Lower leg skin (tissue), 4 donors: ENCODE measurements at regions not wholly inside any gene's neighbourhood (a gene's known extent, or its start where the extent isn't known, plus 50 kb on each side); places are given as distances from the start of the nearest gene placed in this dataset.
"Not testable (repeated sequence)": the region's sequence is repeated elsewhere in the genome, so short reads cannot be mapped to it uniquely, and the experiment has no call there.

ENCODE experiments used
- DNase-seq, 2 donors: peaks; one replicate each; pipeline ENCODE4 v3.0.0-alpha.2; 2019; ENCODE audit warnings: low spot score in 2 of 2
- H3K4me3 ChIP-seq: fragments of 200-600 bp; sonication (generic); 2 replicates; pipeline ENCODE4 v1.5.1; 2017; ENCODE audit warnings: mild to moderate bottlenecking, low read depth; ENCODE audit not compliant: poor library complexity, severe bottlenecking
- CTCF ChIP-seq, 3 donors: fragments of 450-650 bp; IDR thresholded peaks; one replicate each; pipeline ENCODE4 v1.5.1; 2016; ENCODE audit warnings: antibody characterized with exemption in 3 of 3, mild to moderate bottlenecking in 3 of 3, moderate library complexity in 2 of 3
- POLR2A ChIP-seq, 2 donors: fragments of 450-650 bp; IDR thresholded peaks; one replicate each; pipeline ENCODE4 v1.6.1; 2016 to 2017; ENCODE audit warnings: antibody characterized with exemption in 2 of 2, mild to moderate bottlenecking in 1 of 2, moderate library complexity in 1 of 2
- WGBS, 2 donors: methylation state at CpG; one replicate each; pipeline ENCODE4 v1.1.5; 2018; 5-methylcytosine and 5-hydroxymethylcytosine counted together
- intact Hi-C: fragments of 100-400 bp; cut with DNase I; formaldehyde crosslinking; loops from one replicate; pipeline ENCODE4 v1.15.0; 2023; ENCODE audit warnings: low total_unique reads

DNA sequence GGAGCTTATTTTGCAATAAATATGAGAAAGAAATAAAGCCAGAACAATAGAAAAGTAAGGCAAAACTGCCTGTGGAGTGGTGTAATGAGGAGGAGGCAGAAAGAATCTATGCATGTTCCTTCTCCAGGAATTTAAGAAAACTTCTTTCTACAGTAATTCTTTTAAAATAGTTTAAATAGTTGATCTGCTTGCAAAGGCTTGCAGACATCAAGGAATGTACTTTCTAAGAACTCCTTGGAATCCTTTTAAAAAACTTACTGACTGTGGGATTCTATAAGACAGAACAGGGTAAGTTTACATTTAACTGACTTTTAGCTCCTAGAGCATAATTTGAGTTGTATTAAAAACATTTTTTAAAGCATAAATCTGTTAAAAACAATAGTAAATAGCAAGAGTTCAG is 63.2 kb upstream of the ALB start:
- intact Hi-C loops: loop anchor here (10.0 kb wide), 1 partner anchor 314 kb away; no protein-coding TSS in a partner anchor
- H3K4me3 ChIP-seq: no peak overlapping the region
- TF ChIP-seq POLR2A (IDR thresholded peaks at IDR 0.05) (no peak), CTCF (IDR thresholded peaks at IDR 0.05) (no peak)
- no peak for DNase-seq

DNA sequence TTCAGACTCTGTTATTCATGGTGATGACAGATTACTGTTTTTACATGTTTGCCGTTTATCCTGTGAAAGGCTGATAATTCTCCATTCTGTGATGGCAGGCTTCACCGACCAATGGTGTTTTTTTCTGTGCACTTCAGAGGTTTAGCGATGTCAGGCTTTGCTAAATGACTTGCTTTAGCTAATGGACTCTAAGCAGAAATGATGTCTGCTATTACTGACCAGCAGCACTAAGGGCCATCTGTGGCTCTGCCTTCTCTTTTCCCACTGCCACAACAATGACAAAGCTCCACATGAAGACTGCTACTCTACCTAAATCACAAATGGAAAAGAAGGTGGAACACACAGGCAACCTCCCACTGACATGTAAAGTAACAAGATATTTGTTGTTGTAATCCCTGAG is 68.4 kb upstream of the ALB start:
- DNase-seq: no peak
- intact Hi-C loops: no loop called here
- TF ChIP-seq CTCF (IDR thresholded peaks at IDR 0.05) (no peak), POLR2A (IDR thresholded peaks at IDR 0.05) (no peak)
- H3K4me3 ChIP-seq: no peak overlapping the region
- WGBS, 2 donors: 78 to 82% methylated on average over 3 of the region's 3 CpGs

GRCh38 chr4:73332012-73332411 is 72.1 kb upstream of the ALB start:
- DNase-seq, H3K4me3 ChIP-seq, intact Hi-C loops: not testable (repeated sequence)
- 91 to 98% methylated on average over 2 of the region's 2 CpGs for WGBS, 2 donors

- intact Hi-C loops: no loop called here
- no peak overlapping the region for H3K4me3 ChIP-seq
- TF ChIP-seq POLR2A (IDR thresholded peaks at IDR 0.05) (no peak), CTCF (IDR thresholded peaks at IDR 0.05) (no peak)
- DNase-seq: no peak
- 84 to 94% methylated on average over 4 of the region's 4 CpGs for WGBS, 2 donors
Observed at GRCh38 chr4:73329300-73329699, 70.7 kb upstream of the ANKRD17 start.

DNA sequence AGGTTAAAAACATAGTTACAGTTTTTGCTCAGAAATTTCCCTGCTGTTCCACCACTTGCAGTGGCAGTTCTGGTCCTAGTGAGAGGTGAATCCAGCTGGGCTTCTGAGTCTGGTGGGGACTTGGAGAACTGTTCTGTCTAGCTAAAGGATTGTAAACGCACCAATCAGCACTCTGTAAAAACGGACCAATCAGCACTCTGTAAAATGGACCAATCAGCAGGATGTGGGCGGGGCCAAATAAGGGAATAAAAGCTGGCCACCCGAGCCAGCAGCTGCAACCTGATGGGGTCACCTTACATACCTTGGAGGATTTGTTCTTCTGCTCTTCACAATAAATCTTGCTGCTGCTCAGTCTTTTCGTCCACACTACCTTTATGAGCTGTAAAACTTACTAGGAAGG is 67.2 kb upstream of the ANKRD17 start:
- intact Hi-C loops, DNase-seq, H3K4me3 ChIP-seq: not testable (repeated sequence)
- 78 to 83% methylated on average over 5 of the region's 5 CpGs for WGBS, 2 donors

- no peak overlapping the region for H3K4me3 ChIP-seq
- intact Hi-C loops: no loop called here
- TF ChIP-seq CTCF (IDR thresholded peaks at IDR 0.05) (no peak), POLR2A (IDR thresholded peaks at IDR 0.05) (no peak)
- no peak for DNase-seq
- WGBS, 2 donors: 95 to 96% methylated on average over 1 of the region's 1 CpG
Observed at GRCh38 chr4:73317092-73317491, 58.5 kb upstream of the ANKRD17 start.

DNA sequence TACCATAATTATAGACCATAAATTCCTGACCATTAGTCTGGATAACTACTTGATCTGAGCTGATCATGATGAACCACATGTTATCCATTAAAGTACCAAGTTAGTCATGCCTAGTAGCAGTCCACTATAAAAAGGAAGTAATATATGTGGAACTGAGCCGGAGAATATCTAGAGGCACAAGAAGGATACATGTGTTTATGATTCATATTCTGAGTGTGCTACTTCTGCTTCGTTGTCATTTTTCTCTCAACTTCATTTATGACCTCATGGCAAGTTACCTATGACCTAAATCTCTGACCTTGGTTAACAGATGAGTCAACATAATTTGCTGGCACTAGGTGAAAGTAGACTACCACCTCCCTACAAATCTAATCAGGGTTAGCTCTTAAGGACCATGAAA is 56.5 kb upstream of the ANKRD17 start:
- whole genome bisulfite sequencing, 2 donors: 38 to 54% methylated on average over 2 of the region's 2 CpGs
- DNase-seq: no peak
- intact Hi-C loops: no loop called here
- H3K4me3 ChIP-seq: no peak overlapping the region
- TF ChIP-seq POLR2A (IDR thresholded peaks at IDR 0.05) (no peak), CTCF (IDR thresholded peaks at IDR 0.05) (no peak)
